Thyroid gland (tissue), 4 donors: ENCODE measurements at regions not wholly inside any gene's neighbourhood (a gene's known extent, or its start where the extent isn't known, plus 50 kb on each side); places are given as distances from the start of the nearest gene placed in this dataset.

Experiments used
- POLR2A ChIP-seq, 2 donors: fragments of 450-650 bp; IDR thresholded peaks; one replicate each; pipeline ENCODE4 v1.6.1; 2017; ENCODE audit warnings: antibody characterized with exemption in 2 of 2, mild to moderate bottlenecking in 2 of 2, moderate library complexity in 1 of 2
- TF ChIP-seq, protein P1 (sequence below), 6 experiments: fragments of 200-600 bp in 3 of 6; fragments of 450-650 bp in 3 of 6; sonication (generic) in 3 of 6; IDR thresholded peaks; one replicate each; pipeline ENCODE4 v1.5.1; 2016 to 2019; ENCODE audit warnings: antibody characterized with exemption in 6 of 6, mild to moderate bottlenecking in 2 of 6, inconsistent platforms in 1 of 6, moderate library complexity in 1 of 6

DNA sequence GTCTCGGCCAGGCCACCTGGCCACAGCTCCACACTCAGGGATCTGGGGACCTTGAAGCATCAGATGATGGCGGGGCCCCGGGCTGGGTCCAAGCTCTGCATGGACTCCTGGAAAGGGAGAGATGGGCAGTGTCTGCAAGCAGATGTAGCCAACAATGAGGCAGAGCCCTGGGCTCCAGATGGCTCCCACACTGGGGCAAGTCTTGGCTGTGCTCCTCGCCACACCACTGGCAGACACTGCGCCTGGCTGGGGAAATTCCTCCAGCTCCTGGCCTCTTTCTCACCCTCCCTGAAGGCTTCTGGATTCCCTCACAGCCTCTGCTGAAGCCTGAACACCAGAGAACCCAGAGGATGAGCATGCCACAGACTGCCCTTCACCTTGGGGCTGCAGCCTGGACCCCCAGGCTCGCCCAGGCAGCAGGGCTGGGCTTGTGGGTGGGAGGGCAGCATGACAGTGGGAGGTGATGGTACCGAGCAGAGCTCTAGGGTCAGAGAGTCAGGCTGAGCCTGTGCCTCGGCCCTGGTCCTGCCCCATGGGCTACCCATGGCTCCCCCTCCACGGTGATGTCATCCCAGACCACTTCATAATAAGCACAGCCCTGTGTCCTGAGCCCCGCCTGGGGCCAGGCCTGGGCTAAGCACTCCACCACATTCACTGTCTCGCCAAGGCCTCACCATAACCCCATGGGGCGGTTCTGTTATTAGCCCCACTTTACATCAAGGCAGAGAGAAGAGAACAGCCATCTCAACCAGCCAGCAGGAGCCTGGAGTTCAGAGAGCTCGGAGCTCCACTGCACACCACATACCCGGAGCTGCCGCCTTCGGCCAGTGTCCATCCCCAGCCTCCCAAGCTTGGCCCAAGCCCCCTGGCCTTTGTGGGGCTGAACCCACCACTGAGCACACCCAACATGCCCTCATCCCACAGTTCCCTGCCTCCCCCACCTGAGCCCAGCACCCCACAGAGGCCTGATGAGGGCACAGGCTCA lies 62.2 kb upstream of the ADAMTS2 start:
- TF ChIP-seq, protein P1, sequence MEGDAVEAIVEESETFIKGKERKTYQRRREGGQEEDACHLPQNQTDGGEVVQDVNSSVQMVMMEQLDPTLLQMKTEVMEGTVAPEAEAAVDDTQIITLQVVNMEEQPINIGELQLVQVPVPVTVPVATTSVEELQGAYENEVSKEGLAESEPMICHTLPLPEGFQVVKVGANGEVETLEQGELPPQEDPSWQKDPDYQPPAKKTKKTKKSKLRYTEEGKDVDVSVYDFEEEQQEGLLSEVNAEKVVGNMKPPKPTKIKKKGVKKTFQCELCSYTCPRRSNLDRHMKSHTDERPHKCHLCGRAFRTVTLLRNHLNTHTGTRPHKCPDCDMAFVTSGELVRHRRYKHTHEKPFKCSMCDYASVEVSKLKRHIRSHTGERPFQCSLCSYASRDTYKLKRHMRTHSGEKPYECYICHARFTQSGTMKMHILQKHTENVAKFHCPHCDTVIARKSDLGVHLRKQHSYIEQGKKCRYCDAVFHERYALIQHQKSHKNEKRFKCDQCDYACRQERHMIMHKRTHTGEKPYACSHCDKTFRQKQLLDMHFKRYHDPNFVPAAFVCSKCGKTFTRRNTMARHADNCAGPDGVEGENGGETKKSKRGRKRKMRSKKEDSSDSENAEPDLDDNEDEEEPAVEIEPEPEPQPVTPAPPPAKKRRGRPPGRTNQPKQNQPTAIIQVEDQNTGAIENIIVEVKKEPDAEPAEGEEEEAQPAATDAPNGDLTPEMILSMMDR (IDR thresholded peaks at IDR 0.05): no peak
- no peak for TF ChIP-seq POLR2A (IDR thresholded peaks at IDR 0.05)
